GM06990 (cell line): ENCODE measurements at regions not wholly inside any gene's neighbourhood (a gene's known extent, or its start where the extent isn't known, plus 50 kb on each side); places are given as distances from the start of the nearest gene placed in this dataset.

Source experiments
- DNase-seq: peaks from one replicate; pipeline ENCODE4 v3.0.0-alpha.2; 2011; ENCODE audit not compliant: insufficient read length; ENCODE audit errors: extremely low read depth
- H3K27me3 ChIP-seq: replicated peaks from 2 replicates; pipeline ENCODE4 v1.6.0; 2011; ENCODE audit warnings: low read length; ENCODE audit not compliant: control insufficient read depth, insufficient read depth
- H3K36me3 ChIP-seq: 2 replicates; pipeline ENCODE4 v1.5.1; 2011; ENCODE audit warnings: low read length; ENCODE audit not compliant: control insufficient read depth, insufficient read depth
- H3K4me3 ChIP-seq: replicated peaks from 2 replicates; pipeline ENCODE4 v1.5.1; 2011; ENCODE audit warnings: low read depth, mild to moderate bottlenecking, control low read depth, low read length
- TF ChIP-seq, protein P1 (sequence below): IDR thresholded peaks from 2 replicates; pipeline ENCODE4 v1.5.1; 2011; ENCODE audit warnings: low read length, control low read depth, mild to moderate bottlenecking, inconsistent platforms; ENCODE audit not compliant: insufficient read depth, poor library complexity, severe bottlenecking

DNA sequence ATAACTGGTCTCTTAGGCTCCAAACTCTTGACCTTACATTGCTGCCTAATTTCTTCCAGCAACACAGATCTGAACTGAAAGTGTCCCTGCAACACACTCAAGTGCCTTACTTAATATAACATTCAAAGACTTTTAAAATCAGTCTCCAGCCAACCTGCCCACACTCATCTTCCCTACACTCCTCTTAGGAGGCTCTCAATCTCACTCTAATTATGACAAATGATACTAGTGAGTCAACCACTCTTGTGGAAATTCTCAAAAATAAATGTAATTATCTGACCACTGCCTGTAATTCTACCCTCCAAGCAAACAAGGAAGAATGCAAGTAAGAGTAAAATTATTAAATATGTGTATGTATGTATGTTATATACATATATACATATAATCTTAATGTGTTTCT, 348.1 kb upstream of the MIR17HG start:
- TF ChIP-seq, protein P1, sequence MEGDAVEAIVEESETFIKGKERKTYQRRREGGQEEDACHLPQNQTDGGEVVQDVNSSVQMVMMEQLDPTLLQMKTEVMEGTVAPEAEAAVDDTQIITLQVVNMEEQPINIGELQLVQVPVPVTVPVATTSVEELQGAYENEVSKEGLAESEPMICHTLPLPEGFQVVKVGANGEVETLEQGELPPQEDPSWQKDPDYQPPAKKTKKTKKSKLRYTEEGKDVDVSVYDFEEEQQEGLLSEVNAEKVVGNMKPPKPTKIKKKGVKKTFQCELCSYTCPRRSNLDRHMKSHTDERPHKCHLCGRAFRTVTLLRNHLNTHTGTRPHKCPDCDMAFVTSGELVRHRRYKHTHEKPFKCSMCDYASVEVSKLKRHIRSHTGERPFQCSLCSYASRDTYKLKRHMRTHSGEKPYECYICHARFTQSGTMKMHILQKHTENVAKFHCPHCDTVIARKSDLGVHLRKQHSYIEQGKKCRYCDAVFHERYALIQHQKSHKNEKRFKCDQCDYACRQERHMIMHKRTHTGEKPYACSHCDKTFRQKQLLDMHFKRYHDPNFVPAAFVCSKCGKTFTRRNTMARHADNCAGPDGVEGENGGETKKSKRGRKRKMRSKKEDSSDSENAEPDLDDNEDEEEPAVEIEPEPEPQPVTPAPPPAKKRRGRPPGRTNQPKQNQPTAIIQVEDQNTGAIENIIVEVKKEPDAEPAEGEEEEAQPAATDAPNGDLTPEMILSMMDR: no peak
- no peak for DNase-seq
- Histone ChIP-seq H3K36me3 (no peaks in the 10 kb centered on the region), H3K4me3 (no peak overlapping the region), H3K27me3 (no peaks in the 10 kb centered on the region)

DNA sequence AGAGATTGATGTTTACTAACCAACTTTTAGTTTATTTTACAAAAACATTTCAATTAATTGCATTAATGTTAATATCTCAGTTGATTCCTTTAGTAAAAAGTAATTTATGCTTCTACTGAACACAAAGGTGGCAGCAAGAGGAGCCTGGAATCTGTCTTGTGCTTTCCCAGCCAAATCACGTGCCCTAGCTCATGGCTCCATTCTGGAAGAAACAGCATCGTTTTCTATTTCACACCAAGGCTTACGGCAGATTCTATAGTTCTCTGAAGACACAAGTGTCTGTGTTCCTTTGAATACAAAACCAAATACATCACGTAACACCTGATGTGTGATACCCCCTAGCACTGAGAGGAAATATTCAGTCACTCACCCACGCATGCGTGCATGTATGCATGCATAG, 346.1 kb upstream of the MIR17HG start:
- TF ChIP-seq, protein P1: no peak
- H3K36me3 ChIP-seq: no peaks in the 10 kb centered on the region
- H3K4me3 ChIP-seq: no peak overlapping the region
- H3K27me3 ChIP-seq: no peaks in the 10 kb centered on the region
- DNase-seq: no peak

DNA sequence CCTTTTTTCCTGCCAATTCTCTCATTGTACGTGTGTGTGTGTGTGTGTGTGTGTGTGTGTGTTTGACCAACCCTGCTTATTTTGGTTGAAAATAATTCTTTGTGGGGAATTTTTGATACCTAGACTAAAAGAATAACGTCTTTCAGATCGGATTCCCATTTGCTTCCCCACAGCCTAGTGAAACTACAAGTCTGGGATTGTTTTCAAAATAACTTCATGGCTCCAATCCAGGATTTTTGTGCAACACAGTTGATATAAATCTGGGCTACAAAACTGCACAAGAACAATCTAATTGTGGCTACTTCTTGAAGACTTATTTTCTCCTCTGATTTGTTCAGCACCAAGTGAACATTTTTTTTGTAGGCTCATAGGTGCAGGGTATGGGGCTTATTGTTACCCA, 332.8 kb upstream of the MIR17HG start:
- no peak for DNase-seq
- no peaks in the 10 kb centered on the region for H3K36me3 ChIP-seq
- H3K27me3 ChIP-seq: no peaks in the 10 kb centered on the region
- no peak overlapping the region for H3K4me3 ChIP-seq
- TF ChIP-seq, protein P1: no peak

DNA sequence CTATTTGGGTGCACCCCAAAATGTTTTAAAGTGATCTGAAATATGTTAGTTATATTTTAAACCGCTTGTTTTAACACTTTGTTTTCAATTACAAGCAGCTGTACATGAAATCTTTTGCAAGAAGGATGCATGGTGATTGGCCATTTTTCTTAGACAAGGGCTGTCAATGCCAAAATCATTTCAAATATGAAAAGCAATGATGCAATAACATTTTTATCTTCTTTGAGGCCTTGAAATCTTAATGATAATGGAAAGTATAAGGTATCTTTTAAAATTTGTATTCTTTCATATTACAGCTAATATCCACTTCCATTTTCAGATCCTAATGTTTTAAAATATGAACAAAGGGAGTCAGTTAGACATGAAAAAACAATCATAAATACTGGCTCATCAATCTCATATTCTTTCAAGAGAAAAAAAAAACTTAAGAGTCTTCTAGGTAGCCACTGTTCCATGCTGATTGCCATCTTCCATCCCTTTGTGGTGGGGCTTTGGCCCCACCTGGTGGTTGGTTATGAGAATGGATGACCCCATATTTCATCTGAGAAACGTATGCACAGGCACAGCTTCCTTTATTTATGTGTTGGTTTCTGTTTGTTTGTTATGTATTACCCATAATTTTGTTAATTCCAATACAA, 330.3 kb upstream of the MIR17HG start:
- no peaks in the 10 kb centered on the region for H3K27me3 ChIP-seq
- H3K4me3 ChIP-seq: no peak overlapping the region
- TF ChIP-seq, protein P1: peak; percentile 73
- DNase-seq: peak; percentile 10
- H3K36me3 ChIP-seq: no peaks in the 10 kb centered on the region

DNA sequence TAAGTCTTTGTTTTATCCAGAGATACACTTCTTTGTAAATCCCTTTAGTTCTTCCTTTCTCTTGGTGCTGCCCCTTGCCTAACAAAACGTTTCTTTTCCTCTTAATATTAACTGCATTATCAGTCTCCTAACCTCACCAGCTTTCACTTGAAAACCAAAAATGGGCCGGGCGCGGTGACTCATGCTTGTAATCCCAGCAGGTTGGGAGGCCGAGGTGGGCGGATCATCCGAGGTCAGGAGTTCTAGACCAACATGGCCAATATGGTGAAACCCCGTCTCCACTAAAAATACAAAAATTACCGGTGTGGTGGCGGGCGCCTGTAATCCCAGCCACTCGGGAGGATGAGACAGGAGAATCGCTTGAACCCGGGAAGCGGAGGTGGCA, 329.8 kb upstream of the MIR17HG start:
- Histone ChIP-seq H3K36me3 (no peaks in the 10 kb centered on the region), H3K4me3 (no peak overlapping the region), H3K27me3 (no peaks in the 10 kb centered on the region)
- DNase-seq: no peak
- TF ChIP-seq, protein P1: no peak
